HG03432 (cell line): ENCODE measurements at regions not wholly inside any gene's neighbourhood (a gene's known extent, or its start where the extent isn't known, plus 50 kb on each side); places are given as distances from the start of the nearest gene placed in this dataset.

Experiments
- ATAC-seq: cut with Tn5 transposase; IDR thresholded peaks from one replicate; pipeline ENCODE4 v1.9.1; 2021; ENCODE audit warnings: mild to moderate bottlenecking, moderate library complexity; ENCODE audit not compliant: unreplicated experiment

DNA sequence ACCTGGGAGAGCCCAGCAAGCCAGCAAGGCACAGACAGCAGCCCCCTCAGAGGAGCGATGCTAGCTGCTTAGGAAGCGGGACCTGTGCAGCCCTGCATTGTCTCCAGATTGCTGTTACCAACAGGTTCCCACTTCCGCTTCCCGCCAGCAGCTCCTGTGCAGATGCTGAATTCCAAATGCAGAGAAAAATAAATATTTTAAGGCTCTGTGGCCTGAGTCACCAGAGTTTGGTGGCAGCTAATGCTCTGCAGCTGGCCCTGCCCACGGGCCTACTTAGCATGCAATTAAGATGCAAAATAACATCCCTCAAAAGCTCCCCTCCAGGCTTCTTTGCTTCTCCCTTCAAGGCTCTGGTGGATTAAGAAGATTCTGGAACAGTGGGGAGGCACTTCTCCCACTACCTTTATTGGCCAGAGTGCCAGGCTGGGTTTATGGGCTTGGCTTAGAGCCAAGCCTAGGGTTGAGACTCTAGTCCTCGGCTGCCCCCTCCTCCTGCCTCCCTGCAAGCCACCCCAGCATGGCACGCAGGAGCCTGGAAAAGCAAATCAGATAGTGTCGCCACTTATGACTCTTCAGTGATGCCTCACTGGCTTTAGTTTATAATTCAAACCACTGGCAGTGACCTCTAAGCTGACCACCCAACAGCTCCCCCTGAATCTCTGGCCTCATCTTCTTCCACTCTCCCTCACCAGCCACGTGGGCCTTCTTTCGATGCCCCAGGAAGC lies 207.1 kb upstream of the ZC3H12A start:
- no peak for ATAC-seq

DNA sequence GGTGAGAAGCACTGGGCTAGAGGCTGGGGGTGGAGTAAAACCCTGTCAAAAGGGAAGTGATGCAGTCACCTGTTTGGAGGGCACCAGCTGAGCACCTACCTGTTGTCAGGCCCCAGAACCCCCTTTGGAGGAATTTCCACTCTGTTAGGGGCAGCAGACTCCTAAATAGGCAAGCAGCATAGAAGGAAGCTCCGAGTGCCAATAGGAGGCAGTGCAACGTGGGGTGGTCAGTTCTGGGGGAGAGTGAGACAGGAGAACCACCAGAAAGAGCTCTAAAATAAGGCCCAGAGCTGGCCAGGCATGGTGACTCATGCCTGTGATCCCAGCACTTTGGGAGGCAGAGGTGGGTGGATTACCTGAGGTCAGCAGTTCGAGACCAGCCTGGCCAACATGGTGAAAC lies 203.7 kb upstream of the ZC3H12A start:
- ATAC-seq, result no peak

DNA sequence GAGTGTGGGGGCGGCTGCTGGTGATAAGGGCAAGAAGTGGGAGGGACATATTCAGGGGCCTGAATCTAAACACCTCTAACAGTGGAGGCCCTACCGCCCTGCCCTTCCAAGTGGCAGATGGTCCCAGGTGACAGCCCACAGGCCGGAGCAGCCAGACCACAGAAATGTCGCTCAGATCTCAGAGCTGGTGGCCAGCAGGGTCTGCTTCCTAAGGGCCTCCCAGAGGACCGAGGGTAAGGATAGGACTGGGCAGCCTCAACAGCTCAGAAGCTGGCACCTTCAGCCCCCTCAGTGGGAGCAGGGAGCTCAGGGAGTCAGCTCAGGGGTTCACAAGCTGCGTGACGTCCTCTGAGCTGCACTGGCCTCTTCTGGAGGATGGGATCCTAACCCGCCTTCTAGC lies 201.8 kb upstream of the ZC3H12A start:
- ATAC-seq, result no peak

DNA sequence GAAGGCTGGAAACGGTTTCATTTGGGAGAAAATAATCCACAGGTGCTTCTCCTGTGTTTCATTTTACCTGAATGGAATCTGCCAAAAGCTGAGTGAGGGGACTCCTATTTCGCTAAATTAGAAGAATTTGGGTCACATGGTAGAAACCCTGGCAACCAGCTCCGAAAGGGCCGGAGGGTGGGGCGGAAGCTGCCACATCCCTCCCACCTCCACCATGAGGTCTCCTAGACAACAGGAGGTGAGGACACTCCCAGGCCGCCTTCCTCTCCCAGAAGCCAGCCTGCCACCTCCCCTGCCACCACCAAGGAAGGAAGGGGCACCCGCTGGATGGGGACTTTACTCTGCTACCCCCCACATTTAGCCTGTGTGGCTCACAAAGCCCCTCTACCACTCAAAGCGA lies 199.9 kb upstream of the ZC3H12A start:
- no peak for ATAC-seq

DNA sequence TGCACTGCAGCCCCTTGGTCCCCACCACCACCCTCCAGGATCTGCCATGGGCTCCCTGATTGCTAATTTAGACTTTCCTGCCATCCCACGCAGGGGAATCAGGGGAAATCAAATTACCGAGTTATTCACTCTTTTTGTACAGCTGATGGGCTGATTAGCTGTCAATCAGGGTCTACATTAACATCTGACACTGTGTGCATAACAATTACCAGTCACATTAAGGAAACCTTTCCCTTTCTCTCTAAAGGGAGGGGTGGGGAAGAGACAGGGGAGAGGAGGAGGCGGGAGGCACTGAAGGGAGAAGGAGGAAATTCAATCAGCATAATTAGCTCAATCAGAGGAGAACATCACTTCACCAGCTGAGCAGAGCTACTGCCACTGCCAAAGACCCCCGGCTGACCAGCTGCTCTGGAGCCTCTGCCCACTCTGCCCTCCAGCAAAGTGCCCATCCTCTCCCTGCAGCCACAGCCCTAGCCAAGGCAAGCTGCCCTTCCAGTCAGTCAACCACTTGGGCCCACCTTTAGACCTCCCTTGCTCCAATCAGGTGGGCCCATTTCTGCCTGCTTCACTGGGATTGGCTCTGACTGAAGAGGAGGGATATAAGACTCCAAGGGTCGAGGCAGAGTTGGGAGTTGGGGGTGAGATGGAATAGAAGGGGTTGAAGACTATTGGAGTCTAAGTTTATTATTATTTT lies 199.3 kb upstream of the ZC3H12A start:
- ATAC-seq, result no peak

DNA sequence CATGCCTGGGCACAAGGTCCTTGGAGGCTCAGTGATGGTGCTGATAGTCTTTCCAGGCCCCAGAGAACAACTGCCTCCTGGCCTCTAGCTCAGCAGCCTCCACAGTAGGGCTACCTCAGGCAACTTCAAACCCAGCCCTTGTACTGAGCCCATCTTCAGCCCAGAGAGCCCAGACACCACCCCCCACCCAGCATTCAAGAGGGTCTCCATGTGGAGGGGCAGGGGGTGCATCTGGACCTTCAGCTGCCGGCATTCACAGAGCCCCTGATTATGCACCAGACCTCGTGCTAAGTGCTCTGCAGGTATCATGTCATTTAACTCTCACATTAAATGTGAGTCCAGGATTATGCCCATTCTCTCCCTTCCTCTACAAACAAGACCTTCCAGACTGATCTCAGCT lies 197.0 kb upstream of the ZC3H12A start:
- ATAC-seq, result no peak

DNA sequence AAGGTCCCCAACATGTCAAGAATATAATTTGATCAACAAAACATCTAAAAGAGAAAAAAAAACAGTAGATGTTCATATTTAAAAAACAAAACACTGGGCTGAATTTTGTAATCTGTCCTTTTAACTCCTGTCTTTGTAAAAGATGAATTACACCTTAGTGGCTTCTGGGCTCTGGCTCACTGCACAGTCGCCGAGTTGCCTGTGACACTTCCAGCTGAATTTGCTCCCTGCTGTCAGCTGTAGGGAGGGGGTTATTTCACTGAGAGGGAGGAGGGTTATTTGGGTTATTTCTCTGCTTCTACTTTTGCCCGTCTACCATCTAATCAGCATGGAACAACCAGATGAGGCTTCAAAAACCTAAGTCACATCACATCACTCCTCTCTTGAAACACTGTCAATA lies 193.0 kb upstream of the ZC3H12A start:
- no peak for ATAC-seq

DNA sequence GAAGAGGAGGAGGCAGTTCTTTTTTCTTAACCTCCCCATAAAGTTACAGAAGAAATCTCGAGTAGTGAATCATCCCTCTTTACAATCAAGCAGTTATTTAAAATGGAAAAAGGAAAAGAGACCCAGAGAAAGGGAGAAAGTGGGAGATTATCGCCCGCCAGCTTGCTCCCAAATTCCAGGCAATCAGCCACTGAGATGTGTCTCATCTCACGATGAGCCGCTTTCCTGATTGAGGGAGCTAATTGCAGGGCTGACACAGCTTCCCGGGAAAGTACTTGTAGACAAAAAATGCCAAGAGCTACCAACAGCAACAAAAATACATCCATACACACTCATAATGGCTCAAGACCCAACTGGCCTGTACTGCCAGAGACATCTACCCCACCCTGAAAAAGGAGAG lies 191.6 kb upstream of the ZC3H12A start:
- no peak for ATAC-seq

DNA sequence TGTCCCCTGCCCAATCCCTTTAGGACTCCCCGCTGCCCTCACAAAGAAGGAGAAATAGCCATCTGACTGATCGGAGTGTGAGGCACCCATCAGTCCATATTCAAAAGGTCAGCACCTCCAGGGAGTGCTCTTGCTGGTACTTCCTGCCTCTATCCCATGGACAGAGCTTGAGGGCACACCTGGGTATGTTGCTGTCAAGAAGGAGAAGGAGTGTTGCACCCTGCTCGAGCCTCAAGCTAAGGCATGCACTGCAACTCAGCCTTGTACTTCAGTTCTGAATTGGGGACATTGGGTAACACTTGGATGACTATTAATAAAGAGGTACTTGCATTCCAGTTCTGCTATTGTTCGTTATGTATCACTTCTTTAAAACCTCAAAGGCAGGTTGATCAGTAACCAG lies 190.3 kb upstream of the ZC3H12A start:
- ATAC-seq, result no peak

DNA sequence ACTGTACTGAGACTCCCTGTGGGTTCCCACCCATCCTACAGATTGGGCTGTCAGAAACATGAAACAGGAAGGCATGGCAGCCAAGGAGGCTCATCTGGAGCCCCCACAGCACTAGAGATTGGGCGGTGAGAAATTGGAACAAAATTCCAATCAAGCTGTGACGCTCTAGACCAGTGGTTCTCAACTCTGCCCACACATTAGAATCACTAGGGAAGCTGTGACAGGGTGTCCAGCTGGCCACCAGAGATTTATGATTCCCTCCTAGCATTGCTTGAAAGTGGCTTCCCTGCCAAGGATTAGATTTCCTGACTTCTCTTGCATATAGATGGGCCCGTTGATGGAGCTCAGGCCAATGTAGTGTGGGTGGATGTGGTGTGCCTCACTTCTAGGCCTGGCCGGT lies 187.5 kb upstream of the ZC3H12A start:
- no peak for ATAC-seq

DNA sequence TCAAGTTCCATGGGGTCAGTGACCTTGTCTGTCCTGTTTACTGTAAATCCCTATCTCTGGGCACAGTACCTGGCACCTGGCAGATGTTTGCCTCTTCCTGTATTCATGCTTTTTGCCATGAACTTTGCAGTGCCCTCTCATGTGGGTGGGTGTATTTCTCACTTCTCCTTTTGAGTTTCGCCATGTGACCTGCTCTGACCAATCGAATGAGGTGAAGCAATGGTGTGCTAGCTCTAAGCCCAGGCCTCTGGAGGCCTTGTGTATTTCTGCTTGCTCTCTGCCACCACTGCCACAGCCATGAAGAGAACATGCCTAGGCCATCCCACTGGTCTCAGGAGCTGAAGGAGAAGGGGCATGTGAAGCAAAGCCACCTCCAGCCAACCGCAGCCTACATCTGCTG lies 185.5 kb upstream of the ZC3H12A start:
- peak; percentile 91 for ATAC-seq

DNA sequence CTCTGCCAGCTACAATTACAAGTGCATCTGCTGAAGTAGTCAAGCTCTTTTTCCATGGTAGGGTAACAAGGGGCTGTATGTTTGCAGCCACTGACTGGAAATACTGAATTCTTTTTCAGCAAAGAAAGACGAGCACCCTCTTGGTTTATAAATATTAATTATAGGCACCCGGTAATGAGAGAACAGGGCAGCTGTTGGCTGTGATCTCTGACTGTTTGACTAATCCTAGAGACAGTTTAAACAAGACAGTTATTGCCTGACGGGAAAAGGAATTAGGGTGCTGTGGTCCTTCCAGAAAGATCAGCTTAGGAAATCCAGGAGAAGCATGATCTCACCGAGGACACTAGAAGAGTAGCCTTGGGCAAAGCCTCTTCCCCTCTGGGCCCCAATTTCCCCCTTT lies 183.7 kb upstream of the ZC3H12A start:
- no peak for ATAC-seq

DNA sequence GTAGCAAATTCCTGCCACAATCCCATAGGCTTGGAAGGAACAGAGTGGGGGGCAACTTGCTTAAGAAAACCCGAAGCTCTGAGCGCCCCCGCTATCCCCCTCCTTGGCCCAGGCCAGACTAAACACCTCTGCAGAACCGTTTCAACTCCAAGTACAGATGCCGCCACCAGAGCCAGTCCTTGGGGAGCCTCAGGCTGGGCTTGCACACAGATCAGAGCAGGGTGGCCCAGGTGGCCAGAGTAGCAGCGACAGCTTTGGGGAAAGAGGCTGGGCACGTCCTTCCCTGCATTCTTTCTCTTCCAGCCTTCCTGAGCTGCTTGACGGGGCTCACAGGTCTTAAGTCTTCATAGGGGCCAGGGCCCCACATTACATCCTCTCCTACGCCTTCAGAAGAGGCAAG lies 181.6 kb upstream of the ZC3H12A start:
- no peak for ATAC-seq

DNA sequence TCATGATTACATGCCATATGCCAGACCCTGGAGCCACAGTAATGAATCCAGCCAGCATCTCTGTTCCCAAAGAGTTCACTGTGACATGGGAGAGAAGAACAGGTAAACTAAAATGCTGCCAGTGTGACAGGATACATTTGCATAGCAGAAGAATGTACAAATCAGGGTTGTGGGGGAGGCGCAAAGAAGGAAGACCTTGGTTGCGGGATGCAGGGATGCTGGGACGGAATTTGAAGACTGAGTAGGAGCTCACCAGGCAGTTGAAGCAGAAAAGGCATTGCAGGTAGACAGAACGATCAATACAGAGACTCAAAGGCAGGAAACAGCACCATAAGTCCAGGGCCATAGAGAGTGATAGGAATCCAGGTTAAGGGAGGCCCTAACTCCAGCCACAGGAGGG lies 180.3 kb upstream of the ZC3H12A start:
- ATAC-seq, result no peak

DNA sequence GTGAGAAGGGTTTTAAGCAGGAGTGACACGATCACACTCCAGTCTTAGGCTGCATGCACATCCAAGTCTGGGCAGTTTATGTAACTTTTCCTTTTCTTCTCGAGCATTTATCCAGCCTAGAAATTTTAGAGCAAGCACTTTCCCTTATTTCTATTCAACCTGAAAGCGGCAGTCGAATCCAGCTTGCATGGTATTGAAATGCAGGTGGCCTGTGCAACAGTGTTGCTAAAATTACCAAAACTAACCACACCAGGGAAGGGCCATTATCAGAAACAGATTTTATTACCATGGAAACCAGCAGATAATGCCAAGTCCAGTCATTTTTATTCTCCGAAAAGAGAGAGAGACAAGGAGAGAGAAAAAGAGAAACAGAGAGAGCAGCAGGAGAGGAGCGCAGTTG lies 179.9 kb upstream of the ZC3H12A start:
- ATAC-seq, result no peak

DNA sequence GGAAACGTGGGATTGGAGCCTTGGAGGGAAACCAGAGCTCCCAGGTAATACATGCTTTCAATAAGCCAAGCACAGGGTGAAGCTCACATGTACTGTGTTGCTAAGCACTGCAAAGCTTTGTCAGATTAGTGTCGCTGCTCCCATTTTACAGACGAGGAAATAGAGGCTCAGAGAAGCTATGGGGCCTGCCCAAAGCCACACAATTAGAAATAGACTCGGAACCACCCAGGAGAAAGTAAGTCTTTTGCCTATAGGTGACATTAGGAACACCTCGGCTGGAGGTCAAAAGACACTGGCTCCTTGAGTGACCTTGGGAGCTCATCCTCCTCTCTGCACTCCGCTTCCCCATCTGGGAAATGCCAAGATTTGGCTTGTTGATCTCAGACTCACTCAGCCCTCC lies 175.6 kb upstream of the ZC3H12A start:
- ATAC-seq, result no peak

DNA sequence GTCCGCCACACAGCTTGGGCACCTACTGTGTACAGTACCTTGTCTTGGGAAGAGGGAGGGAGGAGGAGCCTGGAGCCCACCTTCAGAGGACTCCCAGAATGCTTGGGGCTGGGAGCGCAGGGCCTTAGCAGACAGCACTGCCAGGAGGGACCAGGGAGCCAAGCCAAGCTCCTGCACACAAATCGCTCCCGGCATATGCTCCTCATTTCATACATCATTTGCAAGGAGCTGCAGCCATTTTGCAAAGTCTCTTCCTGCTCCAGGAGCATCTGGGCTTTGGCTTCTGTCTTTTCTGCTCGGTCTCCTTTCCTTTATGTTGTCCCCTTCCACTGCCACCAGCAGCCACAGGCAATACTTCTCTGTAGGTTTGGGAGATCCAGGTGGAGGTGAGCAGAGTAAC lies 175.2 kb upstream of the ZC3H12A start:
- no peak for ATAC-seq

DNA sequence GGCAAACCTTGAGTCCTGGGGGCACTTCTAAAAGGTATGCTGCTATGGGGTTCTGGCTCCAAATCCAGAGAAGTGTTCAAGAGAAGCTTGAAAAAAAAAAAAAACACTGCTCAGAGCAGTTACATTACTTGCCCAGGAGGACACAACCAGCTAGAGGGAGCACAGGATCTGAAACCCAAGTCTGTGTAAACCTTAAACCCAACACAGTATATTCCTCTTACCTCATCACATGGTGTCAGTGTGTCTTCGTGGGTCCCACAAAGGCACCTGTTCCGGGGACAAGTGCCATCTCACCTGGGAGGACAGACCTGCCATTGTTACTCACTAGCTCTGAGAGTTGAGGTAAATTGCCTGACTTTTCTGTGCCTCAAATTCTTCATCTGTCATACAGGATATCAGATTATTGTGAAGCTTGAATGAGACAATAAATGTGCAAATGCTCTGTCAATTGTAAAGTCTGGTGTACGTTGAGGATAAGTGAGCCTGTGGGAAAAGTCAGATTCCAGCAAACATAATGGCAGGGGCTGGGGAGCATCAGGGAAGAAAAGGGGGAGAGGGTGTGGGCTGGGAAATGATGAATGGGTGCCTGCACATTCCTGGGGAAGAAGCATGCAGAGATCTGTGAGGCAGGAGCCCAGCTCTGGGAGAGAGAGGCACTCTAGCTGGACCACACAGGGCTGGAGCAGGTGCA lies 170.4 kb upstream of the ZC3H12A start:
- ATAC-seq, result no peak

DNA sequence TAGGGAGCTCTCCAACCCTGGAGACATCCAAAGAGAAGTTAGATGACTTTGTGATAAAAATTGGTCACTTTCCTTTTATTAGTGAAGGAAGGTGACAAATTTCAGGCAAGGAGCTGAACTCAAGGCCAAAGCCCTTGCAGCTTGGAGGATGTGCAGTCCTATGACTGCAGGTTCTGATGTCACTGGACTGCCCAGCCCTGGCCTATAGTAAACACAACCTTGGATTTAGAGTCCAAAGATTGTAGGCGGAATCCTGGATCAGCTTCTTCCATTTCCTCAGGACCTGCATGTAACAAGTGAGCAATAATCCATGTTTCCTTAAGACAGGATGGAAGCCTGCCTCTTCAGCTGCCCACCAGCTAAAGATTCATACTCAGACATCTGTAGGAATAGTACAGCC lies 169.3 kb upstream of the ZC3H12A start:
- no peak for ATAC-seq

DNA sequence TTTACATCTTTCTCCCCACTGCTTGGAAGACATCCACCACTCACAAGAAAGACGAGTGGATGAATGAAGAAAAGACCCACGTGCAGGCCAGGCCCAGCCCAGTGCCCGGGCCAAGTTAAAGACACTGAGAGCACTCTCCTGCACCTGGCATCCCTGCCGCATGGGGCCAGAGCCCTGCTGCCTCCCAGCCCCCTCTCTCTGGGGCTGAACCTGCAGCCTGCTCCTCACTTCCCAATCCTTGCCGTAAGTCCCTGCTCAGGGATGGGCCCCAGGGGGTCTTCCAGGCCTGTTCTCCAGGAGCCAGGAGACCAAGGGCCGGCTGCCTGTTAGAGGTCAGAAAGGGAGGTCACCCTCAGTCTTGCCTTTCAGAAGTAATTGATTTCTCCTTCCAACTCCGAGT lies 168.5 kb upstream of the ZC3H12A start:
- ATAC-seq, result no peak

DNA sequence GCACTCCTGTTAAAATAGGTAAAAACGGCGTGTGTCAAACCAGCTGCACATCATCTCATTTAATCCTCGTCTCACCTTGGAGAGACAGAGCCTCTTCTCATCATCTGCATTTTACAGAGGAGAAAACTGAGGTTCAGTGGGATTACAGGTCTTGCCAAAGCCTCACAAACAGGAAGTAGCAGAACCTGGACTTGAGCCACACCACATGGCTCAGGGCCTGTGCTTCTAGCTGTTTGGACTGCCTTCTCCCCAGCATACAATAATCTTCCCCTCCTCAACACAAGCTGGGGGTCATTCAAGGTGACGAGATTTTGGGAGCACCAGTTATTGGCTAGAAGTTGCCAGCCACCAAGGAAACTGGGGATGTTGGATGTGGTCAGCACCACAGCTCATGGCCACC lies 167.9 kb upstream of the ZC3H12A start:
- no peak for ATAC-seq

DNA sequence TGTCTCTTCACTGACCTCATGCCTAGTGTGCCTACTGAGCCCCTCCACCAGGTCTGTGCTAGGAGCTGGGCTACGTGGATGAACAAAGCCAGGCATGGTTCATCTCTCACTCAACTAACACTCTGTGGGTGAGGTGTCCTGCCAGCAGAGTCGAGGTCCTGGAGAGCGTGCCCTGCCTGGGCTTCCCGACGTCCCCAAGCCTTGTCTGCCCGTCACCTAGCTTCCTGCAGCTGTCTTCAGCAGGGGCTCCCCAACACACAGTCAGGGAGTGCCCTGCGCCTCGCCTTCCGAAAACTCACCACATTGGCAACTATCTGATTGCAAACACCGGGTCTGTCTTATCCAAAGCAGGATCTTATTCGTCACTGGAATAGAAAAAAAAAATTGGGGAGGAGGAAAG lies 167.5 kb upstream of the ZC3H12A start:
- ATAC-seq, result no peak
